DMS153 treated with DMSO at 0.1 percent for 48 hours (cell line): ENCODE measurements at regions not wholly inside any gene's neighbourhood (a gene's known extent, or its start where the extent isn't known, plus 50 kb on each side); places are given as distances from the start of the nearest gene placed in this dataset.
A peak's percentile ranks its signal among the peaks of the same experiment; 100 is the strongest.

Source experiments
- DNase-seq: peaks from one replicate; lab custom pipeline; 2025; ENCODE audit not compliant: unreplicated experiment; lab: John Stamatoyannopoulos, UW

DNA sequence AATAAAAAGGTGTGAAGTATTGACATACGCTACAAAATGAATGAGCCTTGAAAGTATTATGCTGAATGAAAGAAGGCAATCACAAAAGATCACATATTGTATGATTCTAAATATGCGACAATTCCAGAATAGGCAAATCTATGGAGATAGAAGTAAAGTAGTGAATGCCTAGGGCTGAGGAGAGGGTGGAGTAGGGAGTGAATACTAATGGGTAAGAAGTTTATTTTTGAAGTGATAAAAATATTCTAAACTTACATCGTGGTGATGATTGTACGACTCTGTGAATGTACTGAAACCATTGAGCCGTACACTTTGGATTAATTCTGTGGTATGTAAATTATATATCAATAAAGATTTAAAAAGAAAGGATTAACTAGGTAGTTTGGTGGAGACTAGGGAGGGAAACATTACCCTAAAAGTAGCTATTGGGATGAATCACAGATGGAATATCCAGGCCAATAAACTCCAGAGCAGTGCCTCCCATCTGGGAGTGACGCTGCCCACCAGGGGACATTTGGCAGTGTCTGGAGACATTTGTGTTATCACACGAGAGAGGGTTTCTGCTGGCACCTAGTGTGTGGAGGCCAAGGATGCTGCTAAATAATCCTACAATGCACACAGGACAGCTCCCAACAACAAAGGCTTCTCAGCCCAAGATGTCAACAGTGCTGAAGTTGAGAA lies 214.2 kb upstream of the PCSK2 start:
- DNase-seq: no peak

DNA sequence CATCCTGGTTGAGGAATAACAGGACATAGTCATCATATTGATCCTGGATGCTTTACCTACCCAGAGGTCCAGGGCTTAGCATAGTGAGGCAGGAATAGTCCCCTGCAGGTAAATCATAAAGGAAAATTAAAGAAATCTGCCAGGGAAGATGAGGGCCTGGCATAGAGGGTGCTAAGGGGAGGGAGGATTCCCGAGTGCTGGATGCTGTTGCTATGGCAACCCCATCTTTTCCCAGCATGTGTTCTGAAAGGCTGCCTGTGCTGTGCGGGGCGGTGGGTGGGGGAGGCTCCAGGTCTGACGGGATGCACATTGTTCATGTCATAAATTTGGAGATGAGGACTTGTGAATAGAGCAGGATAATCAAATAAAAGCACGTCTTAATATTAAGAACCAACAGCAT lies 212.6 kb upstream of the PCSK2 start:
- DNase-seq: no peak

DNA sequence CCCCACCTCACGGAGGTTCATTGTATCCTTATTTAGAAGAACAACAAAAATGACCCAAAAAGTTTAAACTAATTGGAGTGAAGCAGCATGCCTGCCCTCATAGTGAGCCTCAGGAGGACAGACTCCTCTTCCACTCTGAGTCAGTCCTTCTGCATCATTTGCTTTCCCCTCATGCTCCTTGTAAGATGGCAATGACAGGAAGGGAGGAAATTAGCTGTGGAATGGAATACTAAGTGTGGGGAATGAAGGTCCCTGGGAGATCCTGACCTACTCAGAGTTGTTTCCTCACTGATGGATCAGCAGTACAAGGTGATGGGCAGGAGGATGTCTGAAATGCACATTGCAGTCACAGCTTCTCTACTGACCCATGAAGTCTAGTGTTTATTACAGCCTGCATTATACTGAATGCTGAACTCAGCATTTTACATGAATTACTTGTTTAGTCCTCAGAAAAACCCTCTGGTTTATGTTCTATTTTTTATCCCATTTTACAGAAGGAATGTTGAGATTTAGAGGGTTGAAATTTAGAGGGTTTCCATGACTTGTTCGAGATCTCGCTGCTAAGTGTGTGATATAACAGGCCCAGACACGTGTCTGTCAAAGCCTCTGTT lies 212.0 kb upstream of the PCSK2 start:
- DNase-seq: no peak

DNA sequence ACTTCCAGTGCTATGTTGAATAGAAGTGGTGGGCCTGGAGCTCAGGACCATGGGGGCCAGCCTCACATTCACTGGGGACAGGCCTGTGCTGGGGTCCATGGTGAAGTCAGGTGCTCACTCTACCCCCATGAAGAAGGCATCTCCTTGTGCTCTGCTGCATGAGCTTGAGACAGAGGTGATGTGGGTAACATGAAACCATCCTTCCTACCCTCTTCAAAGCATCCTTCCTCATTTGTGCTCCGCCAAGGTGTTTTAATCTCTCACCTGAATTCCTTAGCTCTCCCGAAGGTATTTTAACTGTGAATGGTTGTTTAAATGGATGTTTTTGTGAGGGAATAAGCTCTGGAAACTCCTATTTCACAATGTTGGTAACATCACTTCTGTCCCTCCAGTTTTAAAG lies 209.6 kb upstream of the PCSK2 start:
- DNase-seq: no peak

DNA sequence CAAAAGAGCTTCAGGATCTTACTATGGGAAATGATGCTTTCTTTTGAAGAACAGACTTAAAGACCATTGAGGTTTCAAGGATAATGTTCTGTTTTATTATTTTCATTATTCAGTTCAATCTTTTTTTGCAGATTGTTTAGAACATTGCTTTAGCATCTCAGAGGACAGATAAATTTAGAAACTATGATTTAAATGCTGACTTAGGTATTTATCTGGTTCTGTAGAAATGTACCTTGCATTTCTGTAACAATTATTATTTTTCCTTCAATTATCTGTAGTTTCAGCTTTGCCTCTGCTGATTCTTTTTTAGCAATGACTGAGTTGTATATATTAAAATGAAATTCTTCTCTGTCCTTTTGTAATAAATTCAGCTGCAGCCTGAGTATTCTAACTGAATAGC lies 205.4 kb upstream of the PCSK2 start:
- no peak for DNase-seq

DNA sequence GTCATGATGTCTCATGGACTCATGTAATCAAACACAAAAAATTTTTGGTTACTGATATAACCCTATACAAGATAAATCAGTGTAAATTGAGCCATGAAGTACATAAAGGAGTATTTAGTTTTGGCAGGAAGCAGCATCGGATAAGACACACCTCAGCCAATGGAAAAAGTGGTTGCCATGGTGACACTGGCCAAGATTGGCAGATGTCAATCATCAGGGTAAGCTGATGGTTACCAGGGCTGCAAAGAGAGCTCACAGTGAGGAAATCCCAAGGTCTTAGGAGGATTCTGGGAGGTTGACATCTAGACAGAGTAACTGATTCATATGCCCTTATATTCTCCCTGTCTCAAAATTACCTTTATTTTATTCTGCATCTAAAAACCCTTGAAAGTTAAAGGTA lies 203.8 kb upstream of the PCSK2 start:
- DNase-seq: no peak

DNA sequence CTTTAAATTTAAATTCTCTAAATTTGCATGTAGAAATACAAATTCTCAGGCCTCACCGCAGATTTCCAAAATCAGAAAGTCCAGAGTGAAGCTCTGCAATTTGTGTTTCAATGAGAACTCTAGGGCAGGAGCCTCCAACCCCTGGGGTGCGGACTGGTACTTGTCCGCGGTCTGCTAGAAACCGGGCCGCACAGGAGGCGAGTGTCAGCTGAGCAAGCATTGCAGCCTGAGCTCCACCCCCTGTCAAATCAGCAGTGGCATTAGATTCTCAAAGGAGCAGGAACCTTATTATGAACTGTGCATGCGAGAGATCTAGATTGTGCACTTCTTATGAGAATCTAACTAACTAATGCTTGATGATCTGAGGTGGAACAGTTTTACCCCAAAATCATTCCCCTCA lies 203.0 kb upstream of the PCSK2 start:
- DNase-seq: no peak

DNA sequence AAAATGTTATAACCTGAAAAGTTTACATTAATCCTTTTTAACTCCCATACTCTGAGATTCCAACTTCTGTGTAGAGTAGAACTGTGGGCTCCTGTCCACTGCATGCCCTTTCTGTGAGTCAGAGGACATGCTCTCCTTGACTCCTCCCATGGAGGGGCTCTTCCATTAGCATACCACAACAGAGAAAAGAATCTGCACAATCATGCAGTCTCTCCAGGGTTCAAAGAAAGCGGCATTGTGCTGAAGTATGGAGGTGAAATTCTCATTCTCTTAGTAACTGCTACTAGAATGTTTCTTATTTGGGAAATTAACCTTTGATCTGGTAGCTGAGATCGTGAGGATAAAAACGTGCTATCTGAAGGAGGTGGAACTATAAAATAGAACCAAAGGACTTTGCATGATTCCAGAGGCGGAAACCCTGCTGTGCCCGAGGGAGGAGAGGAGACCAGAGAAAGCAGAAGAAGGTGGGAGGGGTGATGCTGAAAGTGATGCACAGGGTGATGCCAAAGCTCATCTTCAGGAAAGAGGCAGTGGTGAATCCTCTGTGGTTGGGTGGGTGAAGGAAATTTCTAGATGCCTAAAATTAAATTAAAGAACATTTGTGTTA lies 202.2 kb upstream of the PCSK2 start:
- no peak for DNase-seq

DNA sequence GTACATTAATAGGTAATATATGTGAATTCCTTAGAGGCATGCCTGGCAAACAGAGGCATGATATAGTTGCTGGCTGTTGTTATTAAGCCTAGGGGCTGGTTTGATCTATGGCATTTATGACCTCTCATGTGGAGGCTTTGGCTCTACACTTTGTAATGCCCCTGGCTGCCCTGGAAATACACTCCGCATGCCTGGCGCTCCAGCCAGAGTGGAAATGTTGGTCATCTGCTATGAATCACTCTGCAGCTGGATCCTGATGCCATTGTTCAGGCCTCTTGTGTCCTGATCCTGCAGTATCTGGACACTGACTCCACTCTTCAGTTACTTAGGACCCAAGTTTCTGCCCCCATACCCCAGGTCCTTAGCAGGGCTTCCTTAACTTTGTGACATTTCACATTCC lies 200.5 kb upstream of the PCSK2 start:
- no peak for DNase-seq

DNA sequence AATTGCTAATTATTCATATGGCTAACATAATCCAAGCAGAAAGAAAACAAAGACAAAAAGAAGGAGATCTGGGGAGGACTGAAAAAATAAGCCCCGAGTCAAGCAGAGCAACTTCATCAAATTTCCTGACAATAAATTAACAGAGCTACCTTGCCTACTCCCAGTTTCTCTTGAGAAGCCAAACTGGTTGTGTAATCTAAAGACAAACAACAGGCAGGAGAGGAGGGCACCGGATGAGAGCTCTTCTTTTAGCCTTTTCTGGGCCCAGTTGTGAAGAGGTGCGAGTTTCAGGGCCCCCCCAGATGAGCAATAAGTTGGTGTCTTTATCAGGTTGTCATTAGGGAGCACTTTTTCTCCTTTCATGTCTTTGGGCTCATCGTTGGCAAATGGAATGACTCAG lies 197.1 kb upstream of the PCSK2 start:
- no peak for DNase-seq

DNA sequence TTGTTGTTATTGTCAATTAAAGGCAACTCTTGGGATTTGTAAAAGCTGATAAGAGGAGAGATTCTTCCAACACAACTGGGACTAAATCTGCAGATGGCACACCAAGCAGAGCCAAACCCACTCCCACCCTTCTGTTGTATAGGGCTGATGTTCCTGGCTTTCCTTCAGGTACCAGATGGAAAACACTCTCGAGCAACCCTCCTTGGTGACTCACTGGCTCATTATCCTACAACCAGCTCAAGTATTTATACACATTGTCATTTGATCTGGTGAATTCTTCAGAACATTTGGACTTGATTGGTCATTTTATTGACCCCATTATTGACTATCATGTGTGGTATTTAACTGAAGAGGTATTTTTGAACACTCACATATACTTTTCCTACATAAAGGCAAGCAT lies 190.3 kb upstream of the PCSK2 start:
- DNase-seq: peak; percentile 93

DNA sequence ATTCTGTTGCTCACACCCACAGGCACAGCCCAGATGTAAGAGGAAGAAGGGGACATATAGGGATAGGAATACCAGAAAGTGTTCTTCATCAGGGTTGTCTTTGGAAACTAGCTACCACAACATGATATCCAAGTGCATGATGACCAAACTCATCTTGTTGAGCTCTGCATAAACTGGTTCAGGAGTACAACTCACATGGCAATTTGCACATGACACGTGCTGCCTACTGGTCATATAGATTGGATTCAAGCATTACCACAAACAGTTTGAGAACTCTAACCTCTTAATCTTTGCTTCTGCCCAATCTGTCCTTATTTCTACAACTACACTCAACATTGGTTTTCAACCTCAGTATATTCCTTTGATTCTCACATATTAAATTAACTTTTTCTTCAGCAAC lies 184.7 kb upstream of the PCSK2 start:
- DNase-seq: no peak

DNA sequence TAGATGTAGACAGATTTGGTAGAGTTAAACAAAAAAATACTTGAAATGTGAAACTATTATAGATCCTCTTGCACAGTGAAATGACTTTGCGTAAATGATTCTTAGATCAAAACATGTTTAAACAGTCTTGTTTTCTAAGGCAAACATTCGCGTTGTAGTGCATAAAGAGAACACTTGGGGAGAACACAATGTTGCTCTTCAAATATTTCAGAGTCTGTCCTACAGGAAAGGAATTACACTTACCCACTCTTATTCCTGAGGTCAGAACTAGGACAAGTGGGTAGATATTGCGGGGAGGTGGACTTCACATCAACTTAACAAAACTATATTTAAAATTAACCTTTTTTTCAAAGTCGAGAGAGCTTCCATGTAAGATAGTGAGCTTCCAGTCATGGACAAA lies 183.5 kb upstream of the PCSK2 start:
- no peak for DNase-seq

DNA sequence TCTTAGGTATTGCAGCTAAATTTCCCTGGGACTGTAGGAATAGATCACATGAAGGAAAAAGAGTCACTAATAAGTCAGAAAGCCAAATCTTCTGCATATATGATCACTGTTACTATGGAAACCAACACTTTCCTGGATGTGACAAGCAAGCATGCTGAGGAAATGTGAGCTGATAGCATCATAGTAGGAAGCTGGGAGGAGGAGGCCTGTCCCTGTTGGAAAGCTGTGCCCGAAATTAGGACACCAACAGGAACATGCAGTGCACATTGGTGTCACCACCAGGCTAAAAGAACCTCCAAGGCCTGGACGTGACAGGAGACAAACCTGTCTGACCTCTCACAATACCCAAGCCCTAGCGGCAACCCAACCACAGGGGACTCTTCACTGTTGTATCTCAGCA lies 181.9 kb upstream of the PCSK2 start:
- no peak for DNase-seq

DNA sequence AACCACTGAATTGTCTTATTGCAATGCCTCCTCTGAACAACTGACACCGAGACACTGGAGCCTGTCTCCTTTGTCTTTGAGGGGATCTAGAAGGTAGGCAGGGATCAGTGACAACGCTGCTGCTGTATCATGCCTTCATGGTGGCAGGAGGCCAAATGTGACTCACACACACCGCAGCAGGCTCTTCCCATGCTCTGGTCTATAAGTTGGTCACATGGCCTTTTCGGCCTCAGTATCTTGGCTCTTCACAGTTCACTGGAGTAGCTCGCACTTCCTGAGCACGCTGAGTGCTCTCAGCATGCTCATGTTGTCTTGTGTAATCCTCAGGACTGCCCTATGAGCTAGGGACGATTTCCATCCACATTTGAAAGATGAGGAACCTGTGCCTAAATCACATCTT lies 167.4 kb upstream of the PCSK2 start:
- DNase-seq: no peak

DNA sequence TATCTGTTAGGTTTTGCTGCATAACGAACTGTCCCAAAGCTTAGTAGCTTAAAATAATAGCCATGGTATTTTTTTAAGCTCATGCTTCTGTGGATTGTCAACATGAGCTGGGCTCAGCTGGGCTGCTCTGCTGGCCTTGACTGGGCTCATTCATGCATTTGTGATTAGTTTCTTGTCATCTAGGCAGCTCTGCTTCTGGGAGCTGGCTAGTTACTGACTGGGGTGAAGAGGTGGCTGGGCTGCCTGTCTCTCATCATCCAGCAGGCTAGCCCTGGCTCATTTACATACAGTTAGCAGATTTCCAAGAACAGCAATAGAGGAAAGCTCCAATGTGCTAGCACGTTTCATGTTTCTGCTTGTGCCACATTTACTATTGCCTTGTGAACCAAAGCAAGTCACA lies 165.1 kb upstream of the PCSK2 start:
- DNase-seq: no peak

DNA sequence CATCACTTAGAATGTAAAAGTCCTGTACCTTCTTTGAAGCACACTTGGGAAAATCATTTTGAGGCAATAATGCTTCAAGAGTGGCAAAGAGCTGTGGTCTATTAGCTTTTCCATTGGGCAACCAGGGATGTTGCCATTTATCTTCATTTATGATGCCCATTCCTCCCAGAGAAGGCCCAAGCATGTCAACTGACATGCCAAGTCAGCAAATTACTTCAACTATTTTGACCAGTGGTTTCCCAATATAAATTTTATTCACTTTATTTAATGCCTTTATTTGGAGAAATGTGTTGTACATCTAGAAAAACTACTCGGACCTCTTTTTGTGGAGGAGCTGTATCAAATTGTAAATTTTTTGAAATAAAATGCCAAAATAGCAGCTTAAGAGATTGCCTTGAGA lies 164.1 kb upstream of the PCSK2 start:
- DNase-seq: no peak

DNA sequence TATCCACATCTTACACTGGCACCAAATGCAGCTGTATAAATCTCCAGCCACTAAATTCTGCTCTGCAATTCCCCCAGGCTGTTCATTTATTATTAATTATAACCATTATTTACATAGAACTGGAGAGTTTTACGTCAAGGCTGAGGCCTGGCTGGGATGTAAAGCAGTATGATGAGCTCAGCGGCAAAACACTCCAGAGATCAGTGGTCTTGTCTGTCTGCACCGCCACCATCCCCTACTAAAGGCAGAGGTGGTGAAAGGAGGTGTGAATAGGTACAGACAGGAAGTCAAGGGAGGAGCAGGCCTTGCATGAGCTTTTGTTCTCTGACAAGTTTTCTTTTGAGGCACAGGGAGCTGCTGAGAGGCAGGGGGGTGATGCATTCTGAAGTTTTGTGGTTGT lies 159.9 kb upstream of the PCSK2 start:
- peak; percentile 80 for DNase-seq

DNA sequence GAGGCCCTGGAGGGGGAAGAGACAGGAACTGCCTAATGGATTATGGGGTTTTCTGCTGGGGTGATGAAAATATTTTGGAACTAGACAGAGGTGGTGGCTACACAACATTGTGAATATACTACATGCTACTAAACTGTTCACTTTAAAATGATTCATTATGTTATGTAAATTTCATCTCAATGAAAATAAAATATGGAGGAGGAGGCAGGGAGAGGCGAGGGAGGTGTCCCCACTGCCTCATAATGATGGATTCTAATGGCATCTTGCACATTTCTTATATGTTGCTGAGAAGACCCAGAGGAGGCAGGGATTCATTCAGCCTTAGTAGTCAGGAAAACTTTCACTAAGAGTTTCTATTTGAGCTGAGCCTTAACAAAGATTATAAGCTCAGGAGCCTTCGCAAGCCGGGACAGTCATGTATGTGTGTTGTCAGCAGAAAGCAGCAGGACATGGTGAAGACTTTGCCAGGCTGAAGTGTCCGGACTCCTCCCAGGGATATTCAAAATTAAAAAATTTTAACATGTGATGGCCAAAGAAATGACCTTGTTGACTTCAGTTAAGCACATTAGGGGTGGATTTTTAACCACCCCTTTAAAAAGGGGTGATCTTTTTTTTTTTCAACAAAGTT lies 158.6 kb upstream of the PCSK2 start:
- DNase-seq: no peak

DNA sequence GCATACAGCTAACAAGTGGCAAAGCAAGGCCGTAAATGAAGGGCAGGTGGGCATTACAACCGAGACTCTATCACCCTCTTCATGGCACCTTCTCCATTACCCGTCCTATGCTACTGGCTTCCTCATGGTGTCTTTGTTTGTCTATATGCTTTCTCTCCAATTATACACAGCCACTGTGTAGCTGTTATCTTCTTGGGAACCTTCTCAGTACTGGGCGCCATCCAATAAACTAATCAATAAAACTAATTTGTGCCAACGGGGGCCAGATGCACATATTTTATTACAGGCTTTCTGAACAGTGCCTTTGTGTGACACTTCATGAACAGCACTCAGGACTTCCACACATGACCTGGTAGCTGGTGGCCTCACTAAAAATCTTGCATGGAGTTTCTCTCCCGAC lies 149.8 kb upstream of the PCSK2 start:
- DNase-seq: no peak

DNA sequence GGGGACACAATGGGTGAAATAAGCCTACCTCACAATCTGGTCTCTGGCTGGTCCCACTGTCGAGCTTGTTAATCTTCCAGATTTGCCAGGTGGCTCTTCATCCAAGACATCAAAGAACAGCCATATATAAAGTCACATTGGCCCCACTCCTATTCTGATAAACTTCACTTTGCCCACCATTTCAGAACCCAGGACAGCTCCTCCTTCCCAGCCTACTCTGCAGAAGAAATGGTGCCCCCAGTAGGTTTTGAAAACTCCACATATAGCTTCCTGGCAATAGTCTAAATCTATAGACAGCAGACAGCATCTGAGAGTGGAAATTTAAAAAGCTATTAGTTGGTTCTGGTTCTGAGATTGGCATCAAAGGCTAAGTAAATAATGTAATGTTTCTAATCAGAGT lies 143.1 kb upstream of the PCSK2 start:
- DNase-seq: no peak

DNA sequence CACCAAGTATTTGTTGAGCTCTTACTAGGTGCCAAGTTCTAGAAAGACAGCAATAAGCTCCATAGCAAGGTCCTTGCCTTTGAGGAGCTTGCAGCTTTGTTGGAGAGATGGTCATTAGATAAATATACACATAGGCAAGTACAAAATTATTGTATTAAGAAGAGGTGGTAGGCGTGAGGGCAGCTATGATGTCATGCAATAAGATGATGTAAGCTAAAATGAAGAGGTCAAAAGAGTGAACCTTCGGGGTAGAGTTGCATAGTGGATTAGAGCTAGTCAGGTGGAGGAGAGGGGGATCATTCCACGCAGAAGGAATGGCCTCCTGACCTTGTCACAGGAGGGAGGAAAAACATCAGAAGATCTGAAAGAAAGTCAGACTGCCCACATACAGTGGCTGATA lies 141.9 kb upstream of the PCSK2 start:
- DNase-seq: no peak
